ENCODE measurements at regions not wholly inside any gene's neighbourhood (a gene's known extent, or its start where the extent isn't known, plus 50 kb on each side); places are given as distances from the start of the nearest gene placed in this dataset.

DNA sequence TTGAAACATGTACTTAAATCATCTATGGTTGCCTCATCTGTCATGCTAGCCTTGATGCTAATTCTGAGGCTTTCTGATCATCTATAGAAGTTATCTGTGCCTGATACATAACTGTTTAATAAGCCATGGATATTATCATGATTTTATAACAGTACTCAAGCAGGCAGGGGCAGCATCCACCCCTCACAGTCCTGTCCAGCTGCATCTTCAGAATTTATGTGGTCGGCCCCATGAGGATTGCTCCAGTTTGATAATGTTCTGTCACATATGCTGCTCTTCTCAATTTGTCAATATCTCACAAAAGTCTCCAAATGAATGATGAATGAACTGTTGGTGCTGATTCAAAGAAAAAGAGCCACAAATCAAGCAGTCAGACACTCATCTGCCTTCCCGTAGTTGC is 335.1 kb upstream of the POM121L12 start:
- Histone ChIP-seq H3K23ac (ENCODE audit: low read depth, low read length) (no peak overlapping the region), H2BK15ac (ENCODE audit: low read depth, low read length) (no peak overlapping the region), H2AK5ac (ENCODE audit: low read depth, low read length) (no peak overlapping the region), H3K27me3 (ENCODE audit: control insufficient read depth, insufficient read depth, low read length) (no peaks in the 10 kb centered on the region), H2BK120ac (ENCODE audit: low read depth, low read length) (no peak overlapping the region), H3K56ac (ENCODE audit: extremely low read depth, insufficient read depth, low read length) (no peak overlapping the region), H3K9me1 (ENCODE audit: insufficient read depth, low read length) (no peaks in the 10 kb centered on the region), H2AK9ac (replicated peaks; ENCODE audit: low read depth, low read length, poor library complexity) (no peak overlapping the region), H4K20me1 (ENCODE audit: insufficient read depth, low read length) (no peaks in the 10 kb centered on the region), H2BK20ac (ENCODE audit: low read depth, low read length) (no peak overlapping the region), H3K9me3 (ENCODE audit: control insufficient read depth, insufficient read depth, low read length) (peaks cover 2% of the 10 kb centered on the region; the same call in 1 of the 2 replicates), H3K4me2 (ENCODE audit: low read depth, low read length) (no peak overlapping the region), H2BK5ac (ENCODE audit: low read depth, low read length, poor library complexity, severe bottlenecking) (no peak overlapping the region), H4K8ac (ENCODE audit: low read depth in 2 of 2, low read length in 2 of 2) (no peak overlapping the region), H3K79me1 (ENCODE audit: low read depth in 1 of 2, low read length in 2 of 2) (no peaks in the 10 kb centered on the region), H3K4me1 (ENCODE audit: control insufficient read depth, insufficient read depth, low read length) (no peaks in the 10 kb centered on the region), H3K36me3 (ENCODE audit: control insufficient read depth, insufficient read depth, low read length) (no peaks in the 10 kb centered on the region), H4K5ac (ENCODE audit: low read depth, low read length) (no peak overlapping the region), H3K27ac (ENCODE audit: insufficient read depth, low read length) (no peak overlapping the region), H3K9ac (ENCODE audit: low read depth, low read length) (no peak overlapping the region), H3K18ac (ENCODE audit: low read depth, low read length) (no peak overlapping the region), H3K4me3 (ENCODE audit: insufficient read depth, low read depth, low read length) (no peak overlapping the region), H2AFZ (replicated peaks; ENCODE audit: low read length, poor library complexity) (no peak overlapping the region), H3K4ac (ENCODE audit: low read depth, low read length) (no peak overlapping the region), H4K91ac (ENCODE audit: insufficient read depth, low read depth, low read length) (no peak overlapping the region), H3K14ac (replicated peaks; ENCODE audit: low read depth, low read length) (no peak overlapping the region)
- no CpG with 5 or more reads among the region's 2 CpGs for WGBS, 2 experiments (ENCODE audit: extremely low coverage in 2 of 2, insufficient read length in 1 of 2)
- DNase-seq (no peak), ATAC-seq (ENCODE audit: low read depth) (no peak)
- TF ChIP-seq, protein P1, sequence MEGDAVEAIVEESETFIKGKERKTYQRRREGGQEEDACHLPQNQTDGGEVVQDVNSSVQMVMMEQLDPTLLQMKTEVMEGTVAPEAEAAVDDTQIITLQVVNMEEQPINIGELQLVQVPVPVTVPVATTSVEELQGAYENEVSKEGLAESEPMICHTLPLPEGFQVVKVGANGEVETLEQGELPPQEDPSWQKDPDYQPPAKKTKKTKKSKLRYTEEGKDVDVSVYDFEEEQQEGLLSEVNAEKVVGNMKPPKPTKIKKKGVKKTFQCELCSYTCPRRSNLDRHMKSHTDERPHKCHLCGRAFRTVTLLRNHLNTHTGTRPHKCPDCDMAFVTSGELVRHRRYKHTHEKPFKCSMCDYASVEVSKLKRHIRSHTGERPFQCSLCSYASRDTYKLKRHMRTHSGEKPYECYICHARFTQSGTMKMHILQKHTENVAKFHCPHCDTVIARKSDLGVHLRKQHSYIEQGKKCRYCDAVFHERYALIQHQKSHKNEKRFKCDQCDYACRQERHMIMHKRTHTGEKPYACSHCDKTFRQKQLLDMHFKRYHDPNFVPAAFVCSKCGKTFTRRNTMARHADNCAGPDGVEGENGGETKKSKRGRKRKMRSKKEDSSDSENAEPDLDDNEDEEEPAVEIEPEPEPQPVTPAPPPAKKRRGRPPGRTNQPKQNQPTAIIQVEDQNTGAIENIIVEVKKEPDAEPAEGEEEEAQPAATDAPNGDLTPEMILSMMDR (conservative IDR thresholded peaks at IDR 0.05; ENCODE audit: low read depth, low read length): no peak
- TF ChIP-seq CEBPB (IDR thresholded peaks at IDR 0.05; ENCODE audit: low read depth, low read length) (no peak), NFE2L2 (IDR thresholded peaks at IDR 0.05; ENCODE audit: low read depth, low read length) (no peak), BHLHE40 (IDR thresholded peaks at IDR 0.05; ENCODE audit: low read depth, low read length) (no peak), MXI1 (IDR thresholded peaks at IDR 0.05; ENCODE audit: borderline replicate concordance, low read depth, low read length) (no peak), SMC3 (IDR thresholded peaks at IDR 0.05; ENCODE audit: low read depth, low read length) (no peak), RCOR1 (IDR thresholded peaks at IDR 0.05; ENCODE audit: insufficient replicate concordance, low read length) (no peak), MAFK (IDR thresholded peaks at IDR 0.05; ENCODE audit: low read depth, low read length) (no peak), RAD21 (IDR thresholded peaks at IDR 0.05; ENCODE audit: low read length) (no peak), USF2 (IDR thresholded peaks at IDR 0.05; ENCODE audit: low read depth, low read length) (no peak), CHD1 (IDR thresholded peaks at IDR 0.05; ENCODE audit: low read depth, low read length) (no peak), MAZ (IDR thresholded peaks at IDR 0.05; ENCODE audit: borderline replicate concordance, low read depth, low read length) (no peak)
- TF ChIP-seq, protein P2, sequence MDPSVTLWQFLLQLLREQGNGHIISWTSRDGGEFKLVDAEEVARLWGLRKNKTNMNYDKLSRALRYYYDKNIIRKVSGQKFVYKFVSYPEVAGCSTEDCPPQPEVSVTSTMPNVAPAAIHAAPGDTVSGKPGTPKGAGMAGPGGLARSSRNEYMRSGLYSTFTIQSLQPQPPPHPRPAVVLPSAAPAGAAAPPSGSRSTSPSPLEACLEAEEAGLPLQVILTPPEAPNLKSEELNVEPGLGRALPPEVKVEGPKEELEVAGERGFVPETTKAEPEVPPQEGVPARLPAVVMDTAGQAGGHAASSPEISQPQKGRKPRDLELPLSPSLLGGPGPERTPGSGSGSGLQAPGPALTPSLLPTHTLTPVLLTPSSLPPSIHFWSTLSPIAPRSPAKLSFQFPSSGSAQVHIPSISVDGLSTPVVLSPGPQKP (IDR thresholded peaks at IDR 0.05; ENCODE audit: borderline replicate concordance, low read depth, low read length): no peak
- dilution Hi-C loops (cut with HindIII; ENCODE audit: low sequenced_read_pairs, unreplicated experiment) (no loop called here), intact Hi-C loops (cut with micrococcal nuclease) (no loop called here), in situ Hi-C loops (cut with MboI; ENCODE audit: low sequenced_read_pairs) (no loop called here)
- ChIA-PET POLR2A (ENCODE audit: unreplicated experiment) (no interaction called here), CTCF (no interaction called here)
- BruUV-seq (replicated peaks): no TSS peak
